ENCODE measurements at regions not wholly inside any gene's neighbourhood (a gene's known extent, or its start where the extent isn't known, plus 50 kb on each side); places are given as distances from the start of the nearest gene placed in this dataset.
"Not testable (repeated sequence)": the region's sequence is repeated elsewhere in the genome, so short reads cannot be mapped to it uniquely, and the experiment has no call there.

- no peak for TF ChIP-seq POLR2AphosphoS5 (IDR thresholded peaks at IDR 0.05; ENCODE audit: low read depth, low read length)
- no peak for TF ChIP-seq POLR2A (IDR thresholded peaks at IDR 0.05; ENCODE audit: low read depth, low read length)
- TF ChIP-seq TAF1 (IDR thresholded peaks at IDR 0.05; ENCODE audit: low read depth, low read length) = no peak
- TF ChIP-seq SPI1 (IDR thresholded peaks at IDR 0.05; ENCODE audit: low read depth, low read length) = no peak
- no peak for TF ChIP-seq PAX5 (IDR thresholded peaks at IDR 0.05; ENCODE audit: insufficient read depth, low read length, severe bottlenecking)
- no peak for TF ChIP-seq POU2F2 (IDR thresholded peaks at IDR 0.05; ENCODE audit: low read depth, low read length)
- FAIRE-seq (no peak), DNase-seq (ENCODE audit: insufficient read length, low spot score) (no peak)
These were observed 226.7 kb upstream of the NOCT start for GRCh38 chr4:138788857-138789256.

DNA sequence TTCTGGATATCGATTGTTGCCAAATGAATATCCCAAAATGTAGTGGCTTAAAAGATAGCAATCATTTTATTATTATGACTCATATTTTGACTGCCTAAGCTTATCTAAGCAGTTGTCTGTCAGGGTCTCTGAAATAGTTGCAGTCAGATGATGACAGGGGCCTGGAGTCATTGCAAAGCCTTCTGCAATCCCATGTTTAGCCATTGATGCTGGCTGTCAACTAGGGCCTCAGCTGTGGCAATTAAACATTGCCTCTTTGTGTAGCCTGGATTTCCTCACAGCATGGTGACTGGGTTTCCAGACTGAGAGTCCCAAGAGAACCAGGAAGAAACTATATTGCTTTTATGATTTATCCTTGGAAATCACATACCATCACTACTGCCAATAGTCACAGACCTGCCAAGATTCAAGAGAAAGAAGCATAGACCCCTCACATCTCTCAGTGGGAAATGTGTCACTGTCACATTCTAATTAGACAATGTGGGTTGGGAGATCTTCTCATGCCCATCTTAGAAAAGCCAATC is 227.3 kb upstream of the NOCT start:
- DNase-seq (ENCODE audit: insufficient read length, low spot score) (no peak), FAIRE-seq (no peak)
- TF ChIP-seq POLR2AphosphoS5 (IDR thresholded peaks at IDR 0.05; ENCODE audit: low read depth, low read length) = no peak

GRCh38 chr4:138779761-138780160 is 235.8 kb upstream of the NOCT start:
- FAIRE-seq; DNase-seq (ENCODE audit: insufficient read length, low spot score): not testable (repeated sequence)

DNA sequence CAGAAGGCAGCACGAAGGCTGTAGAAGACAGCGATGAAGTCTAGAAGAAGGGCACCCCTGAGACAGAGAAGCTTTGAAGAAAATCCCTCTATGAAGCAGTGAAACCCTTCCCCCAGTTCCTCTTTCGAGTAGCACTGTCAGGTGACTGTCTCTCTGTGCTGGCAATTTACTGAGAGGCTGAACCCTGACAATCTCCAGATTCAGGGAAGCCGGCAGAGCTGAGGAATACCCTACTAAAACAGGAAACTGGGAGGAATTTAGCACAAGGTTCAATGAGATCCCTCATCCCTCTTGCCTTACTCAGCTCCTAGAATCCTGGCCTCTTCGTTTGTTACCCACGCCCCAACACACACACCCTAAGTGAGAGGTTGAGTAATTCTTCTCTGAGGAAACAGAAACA is 239.7 kb upstream of the NOCT start:
- DNase-seq (ENCODE audit: insufficient read length, low spot score) (no peak), FAIRE-seq (no peak)
- TF ChIP-seq POLR2A (IDR thresholded peaks at IDR 0.05; ENCODE audit: low read depth, low read length) = no peak
- peak; percentile 92 for TF ChIP-seq SPI1 (IDR thresholded peaks at IDR 0.05; ENCODE audit: low read depth, low read length)

GRCh38 chr4:138775489-138775888 is 240.1 kb upstream of the NOCT start:
- no peak for FAIRE-seq
- DNase-seq (ENCODE audit: insufficient read length, low spot score) = no peak
- TF ChIP-seq POLR2A (IDR thresholded peaks at IDR 0.05; ENCODE audit: low read depth, low read length) (no peak), TAF1 (IDR thresholded peaks at IDR 0.05; ENCODE audit: low read depth, low read length) (no peak), POU2F2 (IDR thresholded peaks at IDR 0.05; ENCODE audit: low read depth, low read length) (no peak), POLR2AphosphoS5 (IDR thresholded peaks at IDR 0.05; ENCODE audit: low read depth, low read length) (no peak), SPI1 (IDR thresholded peaks at IDR 0.05; ENCODE audit: low read depth, low read length) (no peak), PAX5 (IDR thresholded peaks at IDR 0.05; ENCODE audit: insufficient read depth, low read length, severe bottlenecking) (no peak)

- FAIRE-seq (no peak), DNase-seq (ENCODE audit: insufficient read length, low spot score) (no peak)
- TF ChIP-seq POLR2AphosphoS5 (IDR thresholded peaks at IDR 0.05; ENCODE audit: low read depth, low read length) (no peak), POLR2A (IDR thresholded peaks at IDR 0.05; ENCODE audit: low read depth, low read length) (no peak), POU2F2 (IDR thresholded peaks at IDR 0.05; ENCODE audit: low read depth, low read length) (no peak), SPI1 (IDR thresholded peaks at IDR 0.05; ENCODE audit: low read depth, low read length) (no peak)
These were observed 240.6 kb upstream of the NOCT start for GRCh38 chr4:138774940-138775339.

DNA sequence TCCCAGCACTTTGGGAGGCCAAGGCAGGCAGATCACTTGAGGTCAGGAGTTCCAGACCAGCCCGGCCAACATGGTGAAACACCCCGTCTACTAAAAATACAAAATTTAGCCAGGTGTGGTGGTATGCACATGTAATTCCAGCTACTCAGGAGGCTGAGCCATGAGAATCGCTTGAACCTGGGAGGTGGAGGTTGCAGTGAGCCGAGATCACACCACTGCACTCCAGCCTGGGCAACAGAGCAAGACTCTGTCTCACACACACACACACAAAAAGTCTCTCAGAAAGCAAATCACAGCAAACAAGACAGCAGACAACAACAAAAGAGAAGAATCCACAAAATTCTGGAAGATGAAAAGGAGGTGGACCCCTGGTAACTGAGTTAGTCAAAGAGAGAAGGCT is 241.5 kb upstream of the NOCT start:
- not testable (repeated sequence) for DNase-seq (ENCODE audit: insufficient read length, low spot score); FAIRE-seq

DNA sequence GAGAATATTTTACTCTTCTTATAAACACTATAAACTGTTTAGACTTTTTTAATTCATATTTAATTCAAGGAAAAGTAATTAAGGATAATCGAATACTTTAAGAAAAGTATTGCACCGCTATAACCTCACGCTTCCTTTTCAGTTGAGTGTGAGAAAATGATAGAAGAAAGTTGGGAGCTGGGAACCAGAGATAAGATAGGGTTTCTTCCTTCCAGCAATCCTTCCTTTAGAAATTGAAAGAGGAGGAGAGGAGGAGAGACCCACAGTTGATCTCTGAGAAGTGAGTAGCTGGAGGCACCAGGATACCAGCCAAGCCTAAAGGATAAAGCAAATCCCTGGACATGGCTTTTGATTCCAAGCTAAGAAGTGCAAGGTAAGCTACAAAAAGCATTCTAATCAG is 242.3 kb upstream of the NOCT start:
- no peak for FAIRE-seq
- DNase-seq (ENCODE audit: insufficient read length, low spot score) = no peak
- TF ChIP-seq POLR2AphosphoS5 (IDR thresholded peaks at IDR 0.05; ENCODE audit: low read depth, low read length) (no peak), POLR2A (IDR thresholded peaks at IDR 0.05; ENCODE audit: low read depth, low read length) (no peak), POU2F2 (IDR thresholded peaks at IDR 0.05; ENCODE audit: low read depth, low read length) (no peak), SPI1 (IDR thresholded peaks at IDR 0.05; ENCODE audit: low read depth, low read length) (no peak), PAX5 (IDR thresholded peaks at IDR 0.05; ENCODE audit: insufficient read depth, low read length, severe bottlenecking) (no peak), TAF1 (IDR thresholded peaks at IDR 0.05; ENCODE audit: low read depth, low read length) (no peak)

GRCh38 chr4:138772366-138772765 is 243.2 kb upstream of the NOCT start:
- DNase-seq (ENCODE audit: insufficient read length, low spot score) (no peak), FAIRE-seq (no peak)
- TF ChIP-seq PAX5 (IDR thresholded peaks at IDR 0.05; ENCODE audit: insufficient read depth, low read length, severe bottlenecking) (no peak), POLR2AphosphoS5 (IDR thresholded peaks at IDR 0.05; ENCODE audit: low read depth, low read length) (no peak), TAF1 (IDR thresholded peaks at IDR 0.05; ENCODE audit: low read depth, low read length) (no peak), POU2F2 (IDR thresholded peaks at IDR 0.05; ENCODE audit: low read depth, low read length) (no peak), SPI1 (IDR thresholded peaks at IDR 0.05; ENCODE audit: low read depth, low read length) (no peak), POLR2A (IDR thresholded peaks at IDR 0.05; ENCODE audit: low read depth, low read length) (no peak)

DNA sequence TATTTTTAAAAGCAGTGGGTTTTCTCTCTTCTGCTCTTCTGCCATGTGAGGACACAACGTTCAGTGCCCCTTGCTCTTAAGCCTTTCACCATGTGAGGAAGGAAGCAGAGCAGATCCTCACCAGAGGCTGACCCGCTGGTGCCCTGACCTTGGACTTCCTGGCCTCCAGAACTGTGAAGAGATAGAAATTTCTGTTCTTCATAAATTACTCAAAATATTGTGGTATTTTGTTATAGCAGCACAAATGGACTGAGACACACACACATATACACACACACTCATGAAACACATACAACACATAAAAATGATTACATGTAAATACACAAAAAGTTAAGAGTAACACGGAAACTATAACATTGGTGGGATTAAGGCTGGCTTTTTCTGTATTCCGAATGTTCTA is 244.8 kb upstream of the NOCT start:
- no peak for DNase-seq (ENCODE audit: insufficient read length, low spot score)
- TF ChIP-seq SPI1 (IDR thresholded peaks at IDR 0.05; ENCODE audit: low read depth, low read length) (no peak), POLR2A (IDR thresholded peaks at IDR 0.05; ENCODE audit: low read depth, low read length) (no peak), TAF1 (IDR thresholded peaks at IDR 0.05; ENCODE audit: low read depth, low read length) (no peak), POU2F2 (IDR thresholded peaks at IDR 0.05; ENCODE audit: low read depth, low read length) (no peak), POLR2AphosphoS5 (IDR thresholded peaks at IDR 0.05; ENCODE audit: low read depth, low read length) (no peak), PAX5 (IDR thresholded peaks at IDR 0.05; ENCODE audit: insufficient read depth, low read length, severe bottlenecking) (no peak)
- no peak for FAIRE-seq

- DNase-seq (ENCODE audit: insufficient read length, low spot score) (no peak), FAIRE-seq (no peak)
- TF ChIP-seq SPI1 (IDR thresholded peaks at IDR 0.05; ENCODE audit: low read depth, low read length) (no peak), TAF1 (IDR thresholded peaks at IDR 0.05; ENCODE audit: low read depth, low read length) (no peak), PAX5 (IDR thresholded peaks at IDR 0.05; ENCODE audit: insufficient read depth, low read length, severe bottlenecking) (no peak), POU2F2 (IDR thresholded peaks at IDR 0.05; ENCODE audit: low read depth, low read length) (no peak), POLR2A (IDR thresholded peaks at IDR 0.05; ENCODE audit: low read depth, low read length) (no peak), POLR2AphosphoS5 (IDR thresholded peaks at IDR 0.05; ENCODE audit: low read depth, low read length) (no peak)
These were observed 249.2 kb upstream of the NOCT start for GRCh38 chr4:138766332-138766731.

Measured in GM12891 (cell line).